GM12892 (cell line): ENCODE measurements at regions not wholly inside any gene's neighbourhood (a gene's known extent, or its start where the extent isn't known, plus 50 kb on each side); places are given as distances from the start of the nearest gene placed in this dataset.

Source experiments
- POLR2AphosphoS5 ChIP-seq: IDR thresholded peaks from 2 replicates; pipeline ENCODE4 v1.6.1; 2011; ENCODE audit warnings: low read depth, low read length, control low read depth
- TAF1 ChIP-seq: IDR thresholded peaks from 2 replicates; pipeline ENCODE4 v1.6.1; 2011; ENCODE audit warnings: low read depth, mild to moderate bottlenecking, control low read depth, low read length, borderline replicate concordance

DNA sequence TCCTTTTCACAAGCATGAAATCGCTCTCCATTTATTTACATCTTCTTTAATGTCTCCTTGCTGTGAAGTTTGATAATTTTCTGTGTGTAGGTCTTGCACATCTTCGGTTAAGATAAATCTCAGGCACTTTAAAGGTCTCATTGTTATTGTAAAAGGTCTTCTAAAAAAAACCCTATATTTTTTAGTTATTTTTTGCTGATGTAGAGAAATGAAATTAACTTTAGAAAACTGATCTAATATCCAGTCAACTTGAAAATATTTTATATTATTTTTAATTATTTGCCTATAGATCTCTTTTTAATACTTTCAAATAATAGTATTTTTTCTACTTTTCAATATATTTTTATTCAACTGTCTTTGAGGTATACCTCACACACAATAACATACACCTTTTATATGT is 169.4 kb downstream of the INSIG2 start:
- no peak for TF ChIP-seq TAF1
- TF ChIP-seq POLR2AphosphoS5: no peak
